NAMALWA (cell line): ENCODE measurements at regions not wholly inside any gene's neighbourhood (a gene's known extent, or its start where the extent isn't known, plus 50 kb on each side); places are given as distances from the start of the nearest gene placed in this dataset.

Experiments used
- DNase-seq: peaks from one replicate; pipeline ENCODE4 v3.0.0-alpha.2; 2015; ENCODE audit warnings: low spot score

DNA sequence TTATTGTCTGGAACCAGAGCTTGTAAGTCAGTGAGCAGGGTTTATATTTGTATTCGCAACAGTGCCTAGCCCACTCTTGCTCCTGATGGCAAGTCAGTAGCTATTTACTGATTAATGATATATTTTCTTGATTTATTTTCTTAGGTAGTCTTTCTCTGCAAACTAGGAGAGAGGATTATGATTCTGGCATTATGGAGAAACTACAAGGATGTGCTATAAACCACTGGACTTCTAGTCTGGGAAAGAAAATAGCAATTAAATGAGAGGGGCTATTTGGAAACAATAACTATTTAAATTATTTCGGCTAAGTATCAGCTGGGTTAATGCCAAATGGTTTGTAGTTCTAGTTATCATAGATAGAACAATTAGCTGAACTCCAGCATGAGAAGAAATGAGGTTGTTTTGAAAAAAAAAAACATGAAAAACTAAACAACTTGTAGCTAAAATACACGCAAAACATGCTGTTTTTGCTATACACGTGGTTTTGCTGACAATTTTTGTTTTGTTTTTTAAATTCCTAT is 304.9 kb upstream of the TCF21 start:
- no peak for DNase-seq

DNA sequence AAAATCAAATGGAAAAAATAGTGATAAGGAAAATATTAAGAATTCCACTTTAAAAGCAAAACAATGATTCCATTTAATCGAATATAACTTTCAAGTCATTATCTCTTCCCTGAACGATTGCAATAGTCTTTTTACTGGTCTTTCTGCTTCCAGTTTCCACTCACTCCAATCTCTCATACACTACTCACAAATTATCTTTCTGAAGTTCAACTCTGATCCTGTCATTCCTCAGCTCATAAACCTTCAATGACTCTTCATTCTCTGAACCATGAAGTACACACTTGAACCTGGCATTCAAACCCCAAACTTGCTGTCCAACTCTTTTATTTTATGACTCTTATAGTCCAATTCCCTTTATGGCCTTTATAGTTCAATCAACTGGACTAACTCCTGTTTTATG is 304.1 kb upstream of the TCF21 start:
- DNase-seq = no peak

DNA sequence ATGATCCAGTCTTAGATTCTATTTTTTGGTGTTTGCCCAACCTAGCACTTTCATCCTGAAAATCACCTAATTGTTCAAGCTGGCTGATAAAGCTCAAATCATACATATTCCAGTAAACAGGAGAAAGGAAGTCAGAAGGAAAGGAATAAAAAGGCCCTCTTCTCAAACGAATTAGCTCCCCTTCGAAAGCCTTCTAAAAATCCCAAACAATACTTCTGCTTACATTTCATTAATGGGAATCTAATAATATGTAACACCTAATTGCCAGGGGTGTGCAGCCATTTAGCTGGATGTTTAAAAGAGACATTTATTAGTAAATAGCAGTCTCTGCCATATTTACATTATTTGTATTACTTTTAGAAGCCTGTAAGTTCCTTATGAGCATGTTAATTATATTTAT is 302.9 kb upstream of the TCF21 start:
- no peak for DNase-seq

DNA sequence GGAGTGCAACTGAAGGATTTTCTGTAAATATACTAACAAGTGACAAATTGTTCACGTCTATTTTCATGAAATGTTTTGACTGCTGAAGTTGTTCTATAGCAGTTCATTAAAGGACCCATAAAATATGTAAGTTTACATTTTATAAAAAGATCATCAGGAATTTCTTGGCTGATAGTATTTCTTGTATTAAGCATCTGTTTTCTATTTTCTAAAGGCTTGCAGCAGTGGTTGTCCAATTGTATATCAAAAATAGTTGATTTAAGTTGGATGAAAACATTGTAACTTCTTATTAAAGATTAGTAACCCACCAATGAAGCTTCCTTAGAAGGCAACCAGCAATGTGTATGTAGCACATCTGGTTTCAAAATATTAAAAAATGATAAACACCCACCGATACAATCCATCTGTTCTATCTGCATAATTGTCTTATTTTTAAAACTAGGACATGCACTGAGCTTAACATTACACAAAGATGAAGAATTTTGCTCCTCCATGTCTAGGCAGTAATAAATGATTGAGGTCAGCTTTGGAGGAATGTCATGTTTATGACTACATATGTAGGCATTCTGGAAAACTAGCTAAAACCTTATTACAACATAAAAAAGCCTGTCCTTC is 301.3 kb upstream of the TCF21 start:
- no peak for DNase-seq

DNA sequence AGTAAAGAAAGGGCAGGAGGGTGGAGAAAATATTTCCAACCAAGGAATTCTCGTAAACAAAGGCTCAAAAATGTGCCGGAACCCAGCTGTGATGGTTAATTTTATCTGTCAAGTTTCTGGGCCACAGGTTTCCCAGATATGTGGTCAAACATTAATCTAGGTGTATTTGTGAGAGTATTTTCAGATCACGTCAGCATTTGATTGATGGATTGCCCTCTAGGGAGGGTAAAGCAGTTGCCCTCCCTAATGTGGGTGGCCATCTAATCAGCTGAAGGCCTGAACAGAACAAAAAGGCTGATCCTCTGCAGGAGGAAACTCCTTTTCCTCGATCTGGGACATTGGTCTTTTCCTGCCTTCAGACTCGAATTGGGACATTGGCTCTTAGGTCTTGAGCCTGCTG is 298.7 kb upstream of the TCF21 start:
- DNase-seq = no peak

DNA sequence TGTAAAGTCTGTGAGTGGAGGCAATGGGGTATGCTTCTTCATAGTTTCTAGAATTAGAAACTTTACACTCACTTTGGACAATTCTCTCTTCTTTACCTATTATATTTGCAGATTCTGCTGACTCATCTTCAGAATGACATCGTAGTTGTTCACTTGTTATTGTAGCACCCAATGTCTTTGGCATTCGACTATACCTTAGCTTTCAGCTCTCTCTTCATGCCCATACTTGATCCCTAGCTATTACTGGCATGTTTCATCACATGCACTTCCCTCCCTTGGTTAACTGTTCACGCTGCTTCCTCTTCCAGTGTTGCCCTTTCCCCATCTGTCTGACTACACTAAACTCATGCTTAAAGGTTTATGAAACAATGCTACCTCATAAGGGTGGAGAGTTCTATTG is 298.1 kb upstream of the TCF21 start:
- DNase-seq = no peak

DNA sequence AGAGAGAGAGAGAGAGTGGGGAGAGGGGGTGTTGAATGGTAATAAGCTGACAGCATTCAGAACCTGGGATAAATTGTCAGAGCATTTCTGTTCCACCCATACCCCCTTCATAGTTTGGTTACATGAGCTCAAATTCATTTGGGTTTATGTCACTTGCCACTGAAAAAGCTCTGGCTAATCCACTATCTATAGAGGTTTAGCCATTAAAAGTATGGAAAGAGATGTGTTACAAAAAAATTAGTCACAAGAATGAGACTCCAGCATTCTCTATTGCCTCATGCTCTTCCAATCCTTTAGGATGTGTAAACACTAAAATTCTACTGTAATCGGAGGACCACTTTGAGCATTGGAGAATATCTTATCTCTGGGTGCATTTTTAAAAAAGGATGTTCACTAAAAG is 297.6 kb upstream of the TCF21 start:
- no peak for DNase-seq

DNA sequence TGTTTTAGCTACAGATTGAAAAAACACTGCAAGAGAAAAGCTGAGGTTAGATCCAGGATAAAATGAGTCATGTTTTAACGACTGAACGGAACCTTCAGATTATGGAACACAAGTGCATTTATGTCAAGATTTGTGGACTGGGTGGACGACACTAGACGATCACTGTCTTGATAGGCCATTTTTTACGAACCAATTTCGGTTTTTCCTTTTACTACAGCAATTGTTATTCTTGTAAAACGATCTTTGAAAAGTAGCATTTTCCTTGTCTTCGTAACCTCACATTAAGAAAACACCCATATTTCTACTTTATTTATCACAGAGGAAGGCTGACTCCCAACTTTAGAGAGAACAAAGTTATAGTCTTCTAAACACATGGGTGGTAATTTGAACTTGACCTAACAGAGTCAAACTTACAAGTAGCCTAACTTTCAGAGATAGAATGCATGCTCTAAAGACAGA is 294.2 kb upstream of the TCF21 start:
- DNase-seq = no peak

DNA sequence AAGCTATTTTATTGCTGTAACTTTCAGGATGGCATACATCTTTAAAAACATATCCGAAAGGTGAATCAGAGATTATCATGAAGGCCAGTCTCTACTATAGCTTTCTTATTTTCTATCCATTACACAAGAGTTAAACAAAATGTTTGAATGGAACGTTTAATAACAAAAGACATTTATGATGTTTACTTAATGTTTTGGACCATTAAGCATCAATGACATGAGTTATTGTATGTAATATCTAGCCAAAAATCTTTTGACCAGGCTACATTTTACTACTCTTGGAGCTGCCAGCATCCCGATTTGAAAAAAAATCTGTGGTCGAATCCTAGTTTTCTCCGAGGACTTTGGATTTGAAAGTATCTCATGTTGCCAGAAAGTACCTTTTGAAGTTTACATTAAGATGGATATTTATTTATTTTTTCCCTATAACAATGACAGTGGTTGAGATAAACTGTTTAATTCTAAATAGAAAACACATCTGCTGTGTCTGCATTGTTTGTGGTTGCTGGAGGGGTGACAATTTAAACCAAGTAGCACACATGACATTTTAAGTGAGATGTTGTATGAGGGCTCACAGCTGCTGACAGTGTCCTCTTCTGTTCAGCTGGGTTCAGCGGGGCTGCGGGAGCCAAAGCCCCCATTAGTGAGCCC is 293.7 kb upstream of the TCF21 start:
- no peak for DNase-seq

DNA sequence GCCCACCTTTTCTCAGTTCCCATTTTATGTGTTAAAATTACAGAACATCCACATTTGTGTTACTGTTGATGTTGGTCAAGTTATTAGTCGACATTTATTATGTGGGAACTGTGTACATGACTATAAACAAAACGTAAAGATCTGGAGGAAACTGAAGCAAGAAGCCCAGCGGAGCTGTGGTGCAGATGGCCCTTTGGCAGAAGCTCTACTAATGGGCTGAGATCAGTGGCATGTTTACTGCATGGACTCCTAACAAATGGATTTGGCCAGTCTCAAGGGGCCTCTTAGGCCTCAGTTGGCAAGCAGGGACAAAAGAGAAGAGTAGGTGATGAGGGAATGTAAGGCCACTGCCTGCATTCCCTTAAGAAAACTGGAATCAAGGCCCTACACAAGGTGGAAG is 282.1 kb upstream of the TCF21 start:
- no peak for DNase-seq

DNA sequence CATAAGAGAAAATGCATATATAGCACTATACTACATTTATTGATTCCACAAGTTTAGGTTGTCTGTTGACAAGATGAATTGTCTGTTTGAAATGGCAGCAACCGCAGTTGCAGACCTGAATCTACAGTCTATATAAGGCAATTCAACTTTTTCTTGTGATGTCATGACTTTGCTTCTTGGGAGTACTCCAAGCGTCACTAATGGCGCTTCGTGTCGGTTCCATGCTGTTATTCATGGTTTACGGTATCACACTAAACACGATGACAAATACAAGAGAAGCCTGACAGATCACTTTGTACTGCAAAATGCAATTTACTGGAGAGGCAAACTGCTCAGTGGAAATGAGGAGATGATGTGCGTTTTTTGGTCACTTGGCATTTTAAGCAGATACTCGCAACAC is 280.3 kb upstream of the TCF21 start:
- DNase-seq = no peak

DNA sequence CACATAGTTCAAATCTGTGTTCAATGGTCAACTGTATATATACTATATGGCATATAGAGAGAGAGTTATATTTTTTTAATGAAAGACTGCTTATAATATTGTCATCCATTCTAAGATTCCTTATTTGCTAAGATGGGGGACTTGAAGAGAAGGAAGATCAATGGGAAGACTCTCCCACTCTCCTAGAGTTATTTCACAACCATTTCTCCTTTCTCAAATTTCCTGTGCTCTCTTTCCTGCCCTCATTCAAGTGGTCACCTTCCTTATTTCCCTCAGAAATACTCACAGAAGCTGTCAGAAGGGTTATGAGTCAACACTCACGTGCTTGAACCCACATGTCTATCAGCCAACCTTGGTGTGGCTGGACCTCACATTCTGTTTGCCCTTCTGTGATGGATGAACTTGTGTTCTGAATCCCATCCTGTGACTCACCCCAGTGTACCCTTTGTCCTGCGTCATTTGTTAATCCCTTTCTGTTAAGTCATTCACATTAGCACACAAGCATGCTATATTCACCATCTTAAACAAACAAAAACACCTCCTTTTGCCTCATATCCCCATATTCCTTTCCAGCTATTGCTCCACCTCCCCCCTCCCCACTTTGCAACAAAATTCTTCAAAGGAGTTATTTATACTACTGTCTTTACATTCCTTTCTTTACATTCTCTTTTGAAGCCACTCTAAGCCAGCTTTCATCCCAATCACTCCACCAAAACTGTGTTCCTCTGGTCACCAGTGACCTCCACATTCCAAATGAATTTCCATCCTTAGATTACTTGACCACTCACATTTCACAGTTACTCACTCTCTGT is 279.3 kb upstream of the TCF21 start:
- no peak for DNase-seq

DNA sequence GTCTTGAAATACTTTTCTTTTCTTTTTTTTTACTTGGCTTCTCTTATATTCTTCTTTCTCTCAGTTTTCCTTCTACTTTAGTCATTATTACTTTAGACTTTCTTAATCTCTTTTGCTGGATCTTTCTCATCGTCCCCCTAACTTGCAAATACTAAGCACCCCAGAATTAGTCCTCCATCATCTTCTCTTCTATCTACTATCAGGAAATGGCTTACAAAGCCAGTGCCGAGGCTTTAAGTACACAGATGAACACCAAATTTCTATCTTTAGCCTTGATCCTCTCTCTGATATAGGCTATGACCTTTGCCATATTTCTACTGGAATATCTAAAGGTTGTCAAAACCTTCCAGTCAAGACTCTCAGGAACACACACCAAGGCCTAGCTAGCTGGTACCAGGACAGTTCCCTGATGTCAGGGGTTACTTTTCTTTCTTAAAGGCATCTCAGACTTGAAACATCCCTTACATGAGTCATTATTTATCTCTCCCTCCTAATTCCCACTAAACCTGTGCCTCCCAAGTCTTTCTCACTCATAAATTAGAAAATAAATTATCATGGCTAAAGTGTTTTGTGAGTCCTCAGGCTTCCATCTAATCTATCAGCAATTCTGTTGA is 278.6 kb upstream of the TCF21 start:
- no peak for DNase-seq

DNA sequence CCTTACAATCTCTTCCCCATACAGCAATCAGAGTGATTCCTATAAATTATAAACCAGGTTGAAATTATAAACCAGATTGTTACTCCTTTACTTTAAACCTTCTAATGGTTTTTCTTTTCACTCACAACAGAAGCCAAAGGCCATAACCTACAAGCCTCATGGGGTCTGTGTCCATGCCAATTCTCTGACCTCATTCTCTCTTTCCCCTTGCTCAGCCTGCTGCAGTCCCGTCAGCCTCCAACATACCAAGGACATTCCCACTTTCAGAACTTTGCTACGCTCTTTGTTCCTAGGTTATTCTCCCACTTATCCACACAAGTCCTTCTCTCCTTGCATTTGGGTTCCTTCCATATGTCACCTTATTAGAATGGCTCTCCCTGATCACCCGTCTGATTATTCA is 277.9 kb upstream of the TCF21 start:
- no peak for DNase-seq

DNA sequence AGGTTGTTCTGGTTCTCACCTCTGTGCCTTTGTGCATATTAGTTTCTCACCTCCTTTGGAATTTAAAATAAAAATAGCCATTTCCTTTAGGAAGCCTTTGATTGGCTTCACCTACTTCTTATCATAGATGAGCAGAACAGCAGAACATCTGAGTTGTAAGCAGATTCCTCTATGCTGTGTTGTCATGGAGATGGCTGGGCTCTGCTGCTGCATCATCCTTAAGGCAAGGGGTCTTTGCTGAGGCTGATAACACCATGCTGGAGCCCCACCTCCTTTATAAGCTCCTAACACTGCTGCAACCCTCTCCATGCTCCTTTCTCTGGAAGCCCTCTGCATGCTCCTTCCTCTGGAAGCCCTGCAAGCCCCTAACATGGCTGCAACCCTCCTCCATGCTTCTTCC is 276.5 kb upstream of the TCF21 start:
- DNase-seq = no peak

DNA sequence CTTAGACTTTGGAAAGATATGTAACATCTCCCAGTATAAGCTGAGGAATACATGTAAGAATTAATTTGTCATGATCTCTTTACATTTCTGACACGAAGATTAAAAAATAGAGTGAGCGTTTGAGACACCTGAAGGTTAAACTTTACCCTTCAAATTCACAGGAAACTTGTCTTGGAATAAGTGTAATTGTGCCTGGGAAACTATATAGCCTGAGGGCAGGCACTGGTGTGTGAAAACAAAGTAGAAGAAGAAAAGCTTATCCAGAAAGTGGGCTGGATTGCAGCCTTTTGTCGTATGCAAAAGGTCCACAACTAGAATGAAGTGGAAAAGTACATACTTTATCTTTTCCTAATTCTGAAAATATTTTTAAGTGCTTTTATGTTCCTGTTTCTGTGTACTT is 275.7 kb upstream of the TCF21 start:
- DNase-seq = no peak

DNA sequence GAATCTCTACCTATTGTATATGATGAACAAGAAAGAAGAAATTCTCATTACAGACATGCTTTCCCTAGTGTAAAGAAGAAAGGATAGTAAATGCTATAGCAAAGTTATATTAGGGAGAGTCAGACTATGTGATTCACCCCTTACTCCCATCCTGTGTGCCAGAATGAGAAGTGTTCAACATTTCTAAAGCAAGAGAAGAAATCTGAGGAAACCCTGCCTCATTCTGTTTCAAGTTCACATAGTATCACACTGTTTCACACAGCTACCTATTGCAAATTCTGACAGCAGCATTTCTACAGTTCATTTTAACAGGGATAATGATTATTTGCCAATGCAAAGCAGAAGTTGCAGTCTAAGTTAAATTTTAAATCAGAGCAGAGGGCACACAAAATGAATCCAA is 267.2 kb upstream of the TCF21 start:
- DNase-seq = no peak

DNA sequence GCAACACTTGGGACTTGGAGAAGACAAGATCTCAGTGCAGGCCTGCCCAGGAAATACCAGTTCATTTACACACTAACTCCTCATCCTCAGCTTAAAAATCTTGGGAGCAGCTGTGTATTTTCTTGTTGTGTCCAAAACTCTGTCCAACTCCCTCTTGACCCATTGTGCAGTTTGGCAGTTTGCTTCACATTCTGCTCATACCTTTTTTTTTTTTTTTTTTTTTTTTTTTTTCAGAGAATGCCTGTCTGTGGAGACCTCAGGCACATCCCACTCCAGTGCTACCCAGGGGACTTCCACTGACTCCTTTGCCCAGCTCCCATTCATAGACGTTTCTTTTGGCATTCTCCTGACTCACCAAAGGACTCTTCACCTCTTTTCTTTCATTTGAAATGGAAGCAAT is 265.8 kb upstream of the TCF21 start:
- no peak for DNase-seq

DNA sequence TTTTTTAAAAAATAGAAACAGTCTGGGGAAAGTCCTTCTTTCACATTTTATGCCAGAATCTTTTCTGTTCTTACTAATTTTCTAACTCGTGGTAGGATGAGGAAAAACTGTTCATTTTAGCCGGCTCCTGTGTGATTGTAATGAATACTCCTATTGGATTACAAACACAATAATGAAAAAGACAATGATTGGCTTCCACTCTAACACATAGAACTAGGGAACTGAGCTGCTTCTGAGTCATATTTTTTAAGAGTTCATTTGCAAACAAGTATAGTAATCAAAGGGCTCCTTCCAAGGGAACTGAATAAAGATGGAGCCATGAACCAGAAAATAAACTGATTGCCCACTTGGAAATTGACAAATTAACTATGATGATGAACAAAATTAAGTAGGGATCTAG is 265.3 kb upstream of the TCF21 start:
- DNase-seq = no peak

DNA sequence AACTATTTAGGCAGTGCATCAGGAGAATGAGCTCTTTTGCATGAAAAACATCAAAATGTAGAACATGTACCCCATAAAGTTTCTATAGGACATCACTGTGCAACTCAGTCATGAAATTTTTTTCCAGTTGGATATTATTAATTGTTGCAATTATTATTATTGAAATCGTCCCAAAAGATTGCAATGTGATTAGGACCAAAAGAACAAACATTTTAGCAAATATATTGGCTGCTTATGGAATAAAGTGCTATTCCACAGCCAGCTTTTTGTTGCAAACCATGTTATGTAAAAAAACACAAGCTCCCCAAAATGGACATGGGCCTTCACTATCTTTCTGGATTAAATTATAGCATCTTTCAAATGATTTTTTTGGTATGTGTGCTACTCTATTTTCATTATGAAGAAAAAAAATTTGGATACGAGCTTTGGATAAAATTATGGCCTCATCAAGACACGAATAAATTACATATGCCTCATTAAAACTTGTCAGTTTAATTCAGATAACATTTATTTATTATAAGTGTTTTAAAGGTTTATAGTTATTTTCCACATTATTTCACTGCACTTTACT is 262.7 kb upstream of the TCF21 start:
- DNase-seq = no peak

DNA sequence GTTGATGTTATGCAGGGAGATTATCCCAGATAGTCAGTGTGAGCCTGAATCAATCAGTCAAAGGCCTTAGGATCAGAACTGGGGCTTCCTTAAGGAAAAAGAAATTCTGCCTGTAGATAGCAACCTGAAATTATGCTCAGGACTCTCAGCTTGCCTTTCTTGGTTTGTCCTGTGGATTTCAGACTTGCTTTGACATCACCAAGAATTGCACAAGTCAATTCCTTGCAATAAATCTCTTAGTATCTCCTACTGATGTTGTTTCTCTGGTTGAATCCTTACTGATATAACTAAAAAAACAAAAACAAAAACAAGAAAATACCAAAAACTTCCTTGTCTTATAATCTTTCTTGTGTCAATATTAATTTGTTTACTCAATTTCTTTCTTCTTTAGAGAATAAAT is 258.9 kb upstream of the TCF21 start:
- no peak for DNase-seq

DNA sequence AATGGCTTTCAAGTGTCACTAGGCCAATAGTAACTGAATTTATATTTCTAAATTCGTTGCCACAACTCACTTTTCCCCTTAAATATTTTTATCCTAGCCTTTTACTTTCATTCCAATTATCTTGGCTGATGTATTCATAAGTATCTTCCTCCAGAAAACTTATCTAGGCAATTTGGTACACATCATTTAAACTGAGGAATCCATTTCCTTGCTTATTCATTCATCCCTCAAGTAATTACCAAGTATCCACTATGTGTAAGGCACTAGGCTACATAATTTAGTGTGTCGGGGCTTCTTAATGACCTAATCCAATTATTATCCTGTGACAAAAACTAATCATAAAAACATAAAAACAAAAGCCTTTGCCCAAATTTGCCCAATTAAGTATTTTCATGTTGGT is 258.3 kb upstream of the TCF21 start:
- DNase-seq = no peak
